Keratinocyte (primary cell): ENCODE measurements at regions not wholly inside any gene's neighbourhood (a gene's known extent, or its start where the extent isn't known, plus 50 kb on each side); places are given as distances from the start of the nearest gene placed in this dataset.

ENCODE experiments used
- DNase-seq: peaks from one replicate; pipeline ENCODE4 v3.0.0-alpha.2; 2011; ENCODE audit warnings: low read depth, missing footprints, low spot score
- FAIRE-seq: peaks from 2 replicates; lab custom pipeline; 2011; peaks lifted over from hg19 to GRCh38; lab: Jason Lieb, UNC
- H2AFZ ChIP-seq: 2 replicates; pipeline ENCODE4 v1.6.0; 2012; ENCODE audit warnings: low read length, control low read depth, inconsistent platforms; ENCODE audit not compliant: control insufficient read depth
- H3K27ac ChIP-seq: 2 replicates; pipeline ENCODE4 v1.5.1; 2011; ENCODE audit warnings: low read length; ENCODE audit not compliant: control insufficient read depth, insufficient read depth
- H3K27me3 ChIP-seq: 3 replicates; pipeline ENCODE4 v1.6.0; 2011; ENCODE audit warnings: low read length; ENCODE audit not compliant: control insufficient read depth, insufficient read depth; ENCODE audit errors: extremely low read depth
- H3K36me3 ChIP-seq, 2 experiments: 2 replicates in 1 of 2; 3 replicates in 1 of 2; pipeline ENCODE4 v1.5.1; 2011; ENCODE audit warnings: low read length in 2 of 2, mild to moderate bottlenecking in 1 of 2; ENCODE audit not compliant: control insufficient read depth in 2 of 2, insufficient read depth in 2 of 2; ENCODE audit errors: extremely low read depth in 1 of 2
- H3K4me1 ChIP-seq: 3 replicates; pipeline ENCODE4 v1.5.1; 2011; ENCODE audit warnings: low read length; ENCODE audit not compliant: control insufficient read depth, insufficient read depth; ENCODE audit errors: extremely low read depth
- H3K4me2 ChIP-seq: 3 replicates; pipeline ENCODE4 v1.6.0; 2011; ENCODE audit warnings: low read depth, low read length; ENCODE audit not compliant: control insufficient read depth, insufficient read depth; ENCODE audit errors: extremely low read depth
- H3K4me3 ChIP-seq, 3 experiments: fragments of 200-600 bp in 1 of 3; sonication (generic) in 1 of 3; 2 replicates in 2 of 3; 3 replicates in 1 of 3; pipeline ENCODE4 v1.5.1; 2011 to 2016; ENCODE audit warnings: low read length in 3 of 3, mild to moderate bottlenecking in 3 of 3, control low read depth in 2 of 3, inconsistent platforms in 1 of 3, low read depth in 1 of 3, mixed read lengths in 1 of 3, mixed run types in 1 of 3, moderate library complexity in 1 of 3; ENCODE audit not compliant: control insufficient read depth in 2 of 3, insufficient read depth in 2 of 3; ENCODE audit errors: extremely low read depth in 1 of 3
- H3K79me2 ChIP-seq: 2 replicates; pipeline ENCODE4 v1.6.0; 2012; ENCODE audit warnings: low read length; ENCODE audit not compliant: control insufficient read depth, insufficient read depth
- H3K9ac ChIP-seq: 3 replicates; pipeline ENCODE4 v1.6.0; 2011; ENCODE audit warnings: low read length; ENCODE audit not compliant: control insufficient read depth, insufficient read depth; ENCODE audit errors: extremely low read depth
- H3K9me1 ChIP-seq: 3 replicates; pipeline ENCODE4 v1.6.0; 2011; ENCODE audit warnings: low read length; ENCODE audit not compliant: control insufficient read depth, insufficient read depth; ENCODE audit errors: extremely low read depth
- H3K9me3 ChIP-seq: 2 replicates; pipeline ENCODE4 v1.5.1; 2012; ENCODE audit warnings: low read depth, low read length; ENCODE audit not compliant: control insufficient read depth
- H4K20me1 ChIP-seq: 3 replicates; pipeline ENCODE4 v1.6.0; 2011; ENCODE audit warnings: low read length; ENCODE audit not compliant: control insufficient read depth, insufficient read depth; ENCODE audit errors: extremely low read depth
- CTCF ChIP-seq, 3 experiments: IDR thresholded peaks in 1 of 3; conservative IDR thresholded peaks in 1 of 3; optimal IDR thresholded peaks in 1 of 3; 2 replicates in 2 of 3; 3 replicates in 1 of 3; pipeline versions ENCODE3 to v1.5.1; 2011; ENCODE audit warnings: low read length in 3 of 3, mild to moderate bottlenecking in 3 of 3, moderate library complexity in 2 of 3, control low read depth in 1 of 3, inconsistent platforms in 1 of 3; ENCODE audit not compliant: insufficient read depth in 2 of 3; ENCODE audit errors: extremely low read depth in 1 of 3
- EZH2 ChIP-seq: IDR thresholded peaks from one replicate; pipeline ENCODE4 v1.6.1; 2012; ENCODE audit warnings: inconsistent platforms, mild to moderate bottlenecking, low read length, moderate library complexity
- dilution Hi-C: fragments of 300-500 bp; cut with MboI; formaldehyde crosslinking; loops from one replicate; pipeline ENCODE4 v1.7.0; 2020; ENCODE audit warnings: low sequenced_read_pairs; ENCODE audit not compliant: extremely low pct_ligation_motif_present

GRCh38 chr16:87098361-87098760 is 218.8 kb downstream of the C16orf95 start:
- DNase-seq (no peak), FAIRE-seq (no peak)
- Histone ChIP-seq H3K4me2 (no peak overlapping the region), H3K9me3 (no peaks in the 10 kb centered on the region), H3K27ac (no peak overlapping the region), H4K20me1 (no peaks in the 10 kb centered on the region), H3K79me2 (no peaks in the 10 kb centered on the region), H3K27me3 (no peaks in the 10 kb centered on the region), H3K4me1 (no peaks in the 10 kb centered on the region), H3K4me3 (no peak overlapping the region), H3K9me1 (no peaks in the 10 kb centered on the region), H2AFZ (no peak overlapping the region), H3K9ac (no peak overlapping the region), H3K36me3 (no peaks in the 10 kb centered on the region)
- TF ChIP-seq CTCF (optimal IDR thresholded peaks at IDR 0.05 in 1 of 3, IDR thresholded peaks at IDR 0.05 in 1 of 3, conservative IDR thresholded peaks at IDR 0.05 in 1 of 3; ENCODE audit: extremely low read depth in 1 of 3, insufficient read depth in 2 of 3, low read length in 3 of 3) (no peak), EZH2 (no peak)
- dilution Hi-C loops = no loop called here

GRCh38 chr16:87098976-87099720 is 218.0 kb downstream of the C16orf95 start:
- no peak for DNase-seq
- Histone ChIP-seq H3K27ac (no peak overlapping the region), H3K9me1 (no peaks in the 10 kb centered on the region), H3K4me1 (no peaks in the 10 kb centered on the region), H3K9me3 (no peaks in the 10 kb centered on the region), H2AFZ (no peak overlapping the region), H3K79me2 (no peaks in the 10 kb centered on the region), H3K4me2 (no peak overlapping the region), H3K4me3 (no peak overlapping the region), H4K20me1 (no peaks in the 10 kb centered on the region), H3K9ac (no peak overlapping the region), H3K27me3 (no peaks in the 10 kb centered on the region), H3K36me3 (no peaks in the 10 kb centered on the region)
- no peak for FAIRE-seq
- dilution Hi-C loops = no loop called here
- TF ChIP-seq CTCF (optimal IDR thresholded peaks at IDR 0.05 in 1 of 3, IDR thresholded peaks at IDR 0.05 in 1 of 3, conservative IDR thresholded peaks at IDR 0.05 in 1 of 3; ENCODE audit: extremely low read depth in 1 of 3, insufficient read depth in 2 of 3, low read length in 3 of 3) (no peak), EZH2 (no peak)
